Large intestine (tissue), 3 donors: ENCODE measurements at regions not wholly inside any gene's neighbourhood (a gene's known extent, or its start where the extent isn't known, plus 50 kb on each side); places are given as distances from the start of the nearest gene placed in this dataset.

Experiments used
- DNase-seq, 2 donors: peaks; one replicate each; pipeline versions ENCODE4 v3.0.0 to v3.0.0-alpha.2; 2013
- H3K27ac ChIP-seq: one replicate; pipeline ENCODE4 v1.5.1; 2013; ENCODE audit warnings: low read length
- H3K27me3 ChIP-seq: 2 replicates; pipeline ENCODE4 v1.6.1; 2013; ENCODE audit warnings: low read length; ENCODE audit not compliant: control insufficient read depth, insufficient read depth
- H3K36me3 ChIP-seq: 2 replicates; pipeline ENCODE4 v1.6.1; 2013; ENCODE audit warnings: low read length; ENCODE audit not compliant: control insufficient read depth, insufficient read depth
- H3K4me1 ChIP-seq: one replicate; pipeline ENCODE4 v1.6.1; 2013; ENCODE audit warnings: low read length; ENCODE audit not compliant: control insufficient read depth, insufficient read depth
- H3K4me3 ChIP-seq: one replicate; pipeline ENCODE4 v1.5.1; 2013; ENCODE audit warnings: low read length
- H3K9me3 ChIP-seq: one replicate; pipeline ENCODE4 v1.6.1; 2013; ENCODE audit warnings: mild to moderate bottlenecking, low read depth, low read length, moderate library complexity; ENCODE audit not compliant: control insufficient read depth
- whole genome bisulfite sequencing: methylation state at CpG from one replicate; pipeline ENCODE4 v1.1.5; 2013; ENCODE audit warnings: low lambda C conversion rate; ENCODE audit not compliant: insufficient coverage; 5-methylcytosine and 5-hydroxymethylcytosine counted together

- Histone ChIP-seq H3K27ac (no peak overlapping the region), H3K36me3 (no peaks in the 10 kb centered on the region), H3K4me1 (no peaks in the 10 kb centered on the region), H3K9me3 (no peaks in the 10 kb centered on the region), H3K27me3 (no peaks in the 10 kb centered on the region), H3K4me3 (no peak overlapping the region)
- WGBS = no CpG with 5 or more reads among the region's 7 CpGs
- no peak for DNase-seq
Observed at GRCh38 chr13:106107061-106107460, 428.4 kb downstream of the EFNB2 start.

GRCh38 chr13:106105153-106105552 lies 430.3 kb downstream of the EFNB2 start:
- Histone ChIP-seq H3K27me3 (no peaks in the 10 kb centered on the region), H3K4me1 (peaks cover 11% of the 10 kb centered on the region), H3K36me3 (no peaks in the 10 kb centered on the region), H3K27ac (no peak overlapping the region), H3K9me3 (no peaks in the 10 kb centered on the region), H3K4me3 (no peak overlapping the region)
- no peak for DNase-seq
- no CpG with 5 or more reads among the region's 1 CpG for WGBS

DNA sequence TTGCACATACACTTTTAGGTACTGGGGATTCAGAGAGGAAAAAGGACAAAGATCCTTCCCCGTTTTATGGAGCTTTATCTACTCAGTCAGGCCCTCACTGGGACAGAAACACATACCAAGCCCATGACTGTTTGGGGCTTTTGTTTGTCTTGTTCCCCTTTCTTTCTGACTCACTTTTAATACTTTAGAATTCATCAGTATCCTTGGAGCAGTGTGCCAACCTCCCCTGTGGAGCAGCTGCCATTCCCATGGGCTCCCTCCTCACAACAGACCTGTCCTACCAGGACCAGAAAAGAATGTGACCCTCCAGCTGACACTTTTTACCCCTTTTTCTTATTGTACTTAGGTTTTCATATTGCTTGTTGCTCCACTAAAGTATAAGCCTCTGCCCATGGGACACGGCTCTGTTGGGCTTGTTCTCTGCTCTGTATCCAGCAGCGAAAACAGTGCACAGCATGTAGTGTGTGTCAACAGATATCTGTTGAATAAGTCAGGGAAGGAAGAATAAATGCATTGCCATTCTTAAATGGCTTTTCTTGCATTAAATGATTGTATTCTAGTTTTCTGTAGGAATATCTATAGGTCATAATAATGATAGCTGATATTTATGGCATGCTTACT lies 431.1 kb downstream of the EFNB2 start:
- 60% methylated on average over 2 of the region's 3 CpGs for WGBS
- Histone ChIP-seq H3K36me3 (no peaks in the 10 kb centered on the region), H3K9me3 (no peaks in the 10 kb centered on the region), H3K4me1 (peaks cover 16% of the 10 kb centered on the region), H3K4me3 (no peak overlapping the region), H3K27ac (no peak overlapping the region), H3K27me3 (no peaks in the 10 kb centered on the region)
- peak in 1 of 2 donors; percentile 31 for DNase-seq

GRCh38 chr13:106103779-106104178 lies 431.7 kb downstream of the EFNB2 start:
- Histone ChIP-seq H3K9me3 (no peaks in the 10 kb centered on the region), H3K27ac (no peak overlapping the region), H3K4me3 (no peak overlapping the region), H3K36me3 (no peaks in the 10 kb centered on the region), H3K27me3 (no peaks in the 10 kb centered on the region), H3K4me1 (peaks cover 18% of the 10 kb centered on the region)
- 67% methylated on average over 1 of the region's 10 CpGs for WGBS
- DNase-seq = peak; percentile 29 to 50

GRCh38 chr13:106102786-106103185 lies 432.7 kb downstream of the EFNB2 start:
- DNase-seq = no peak
- Histone ChIP-seq H3K4me1 (peaks cover 24% of the 10 kb centered on the region), H3K27ac (no peak overlapping the region), H3K36me3 (no peaks in the 10 kb centered on the region), H3K27me3 (no peaks in the 10 kb centered on the region), H3K4me3 (no peak overlapping the region), H3K9me3 (no peaks in the 10 kb centered on the region)
- WGBS = 100% methylated on average over 2 of the region's 4 CpGs

GRCh38 chr13:106101201-106101600 lies 434.3 kb downstream of the EFNB2 start:
- WGBS = 42% methylated on average over 2 of the region's 5 CpGs
- H3K27me3 ChIP-seq = no peaks in the 10 kb centered on the region
- peak overlapping the region; percentile 70 for H3K27ac ChIP-seq
- H3K4me1 ChIP-seq = peaks cover 31% of the 10 kb centered on the region
- no peak overlapping the region for H3K4me3 ChIP-seq
- no peaks in the 10 kb centered on the region for H3K9me3 ChIP-seq
- peak in 1 of 2 donors; percentile 15 for DNase-seq
- H3K36me3 ChIP-seq = no peaks in the 10 kb centered on the region

- no peaks in the 10 kb centered on the region for H3K36me3 ChIP-seq
- H3K4me3 ChIP-seq = no peak overlapping the region
- H3K9me3 ChIP-seq = no peaks in the 10 kb centered on the region
- no peaks in the 10 kb centered on the region for H3K27me3 ChIP-seq
- peak; percentile 70 to 90 for DNase-seq
- peaks cover 40% of the 10 kb centered on the region for H3K4me1 ChIP-seq
- no CpG with 5 or more reads among the region's 8 CpGs for whole genome bisulfite sequencing
- peak overlapping the region; percentile 70 for H3K27ac ChIP-seq
Observed at GRCh38 chr13:106100171-106100919, 435.1 kb downstream of the EFNB2 start.

DNA sequence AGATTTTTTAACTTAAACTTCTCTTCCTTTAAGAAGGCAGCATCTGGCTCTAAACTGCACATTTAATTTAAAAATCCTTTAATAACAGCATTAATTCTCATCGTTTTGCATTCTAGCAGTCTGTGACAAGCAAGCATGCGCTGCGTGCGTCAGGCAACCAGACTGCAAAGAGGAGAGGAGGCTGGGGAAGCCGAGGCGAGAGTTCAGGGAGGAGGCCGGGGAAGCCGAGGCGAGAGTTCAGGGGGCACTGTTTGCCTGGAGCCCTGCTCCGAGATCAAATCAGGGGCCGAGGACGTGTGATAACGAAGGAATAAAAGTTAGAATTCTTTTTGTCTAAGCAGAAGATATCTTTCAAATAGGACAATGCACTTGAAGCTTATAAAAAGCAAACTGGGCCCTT lies 435.7 kb downstream of the EFNB2 start:
- no peaks in the 10 kb centered on the region for H3K36me3 ChIP-seq
- H3K4me1 ChIP-seq = peaks cover 42% of the 10 kb centered on the region
- no peaks in the 10 kb centered on the region for H3K27me3 ChIP-seq
- H3K4me3 ChIP-seq = no peak overlapping the region
- no CpG with 5 or more reads among the region's 13 CpGs for WGBS
- peak overlapping the region; percentile 70 for H3K27ac ChIP-seq
- no peaks in the 10 kb centered on the region for H3K9me3 ChIP-seq
- no peak for DNase-seq

- Histone ChIP-seq H3K27me3 (no peaks in the 10 kb centered on the region), H3K27ac (no peak overlapping the region), H3K4me3 (no peak overlapping the region), H3K4me1 (peaks cover 42% of the 10 kb centered on the region), H3K36me3 (no peaks in the 10 kb centered on the region), H3K9me3 (no peaks in the 10 kb centered on the region)
- DNase-seq = peak in 1 of 2 donors; percentile 25
- WGBS = no CpG with 5 or more reads among the region's 3 CpGs
Observed at GRCh38 chr13:106098778-106099177, 436.7 kb downstream of the EFNB2 start.

DNA sequence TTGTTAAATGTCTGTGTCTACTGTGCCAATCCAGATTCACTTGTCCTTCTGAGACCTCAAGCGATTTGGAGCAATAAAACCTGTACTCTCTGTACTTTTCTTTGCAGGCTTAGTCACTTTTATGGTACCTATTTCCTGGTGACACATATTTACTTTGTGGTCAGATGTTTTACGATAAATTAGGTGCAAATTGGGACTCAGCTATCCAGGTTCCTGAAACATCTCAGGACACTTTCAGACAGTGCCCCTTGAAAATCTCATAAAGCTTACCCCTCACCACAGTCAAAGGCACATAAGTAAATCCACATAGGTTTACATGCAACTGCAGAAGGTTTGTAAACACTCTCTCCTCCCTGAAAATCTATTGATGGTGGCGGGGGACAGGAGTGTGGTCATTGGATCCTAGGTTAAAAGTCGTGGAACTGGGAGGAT lies 438.8 kb downstream of the EFNB2 start:
- Histone ChIP-seq H3K27me3 (no peaks in the 10 kb centered on the region), H3K9me3 (no peaks in the 10 kb centered on the region), H3K36me3 (no peaks in the 10 kb centered on the region), H3K27ac (peak overlapping the region; percentile 49), H3K4me1 (peaks cover 42% of the 10 kb centered on the region), H3K4me3 (no peak overlapping the region)
- DNase-seq = peak; percentile 75 to 90
- WGBS = 17% methylated on average over 1 of the region's 4 CpGs
